H1 (cell line): ENCODE measurements at regions not wholly inside any gene's neighbourhood (a gene's known extent, or its start where the extent isn't known, plus 50 kb on each side); places are given as distances from the start of the nearest gene placed in this dataset.

Experiments
- CBX5 ChIP-seq: fragments of 300-800, 300-1000 bp; sonication (generic); IDR thresholded peaks from 2 replicates; pipeline ENCODE4 v1.7.1; 2016; ENCODE audit warnings: antibody characterized with exemption, low read length, low read depth
- CBX8 ChIP-seq: fragments of 300-800, 300-1000 bp; sonication (generic); IDR thresholded peaks from 2 replicates; pipeline ENCODE4 v1.7.1; 2016; ENCODE audit warnings: low read depth, low read length, borderline replicate concordance

DNA sequence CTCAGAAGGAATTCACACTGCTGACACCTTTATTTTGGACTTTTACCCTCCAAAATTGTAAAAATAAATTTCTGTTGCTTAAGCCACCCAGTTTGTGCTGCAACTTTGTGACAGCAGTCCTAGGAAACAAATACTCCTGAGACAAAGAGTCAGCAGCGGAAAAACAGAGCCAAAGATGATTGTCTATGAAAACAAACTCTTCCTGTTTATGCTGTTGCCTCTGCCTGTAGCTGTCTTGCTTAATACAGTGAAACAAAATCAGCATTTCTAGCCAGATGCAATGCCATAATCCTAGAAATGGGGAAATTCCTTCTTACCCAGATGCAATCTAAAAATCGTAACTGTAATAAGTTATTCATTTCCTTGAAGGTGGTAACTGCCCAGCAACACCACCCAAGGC is 387.5 kb upstream of the ATP11B start (continued):
- TF ChIP-seq CBX8 (no peak), CBX5 (no peak)
- TF ChIP-seq, all 59 proteins: peak for 0
